ENCODE measurements at regions not wholly inside any gene's neighbourhood (a gene's known extent, or its start where the extent isn't known, plus 50 kb on each side); places are given as distances from the start of the nearest gene placed in this dataset.

DNA sequence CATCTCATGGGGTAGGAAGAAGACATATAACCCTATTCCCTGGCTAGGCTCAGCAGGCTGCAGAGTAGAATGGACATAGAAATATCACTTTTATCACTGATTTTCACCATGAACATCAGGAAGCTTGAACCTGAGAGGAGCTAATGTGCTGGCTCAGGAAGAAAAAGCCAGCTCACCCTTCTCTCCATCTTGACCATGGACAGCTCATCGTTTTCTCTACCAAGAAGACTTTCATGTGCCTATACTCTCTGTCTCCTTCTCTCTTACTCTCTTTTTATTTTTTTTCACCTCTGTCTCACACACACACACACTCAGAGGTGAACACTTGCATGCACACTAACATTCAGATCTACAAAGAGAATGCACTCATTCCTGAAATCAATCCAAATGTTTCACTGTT lies 372.8 kb upstream of the CNTNAP5 start:
- Histone ChIP-seq H3K9ac (ENCODE audit: low read length) (no peak overlapping the region), H2AFZ (ENCODE audit: low read length) (no peak overlapping the region), H3K27me3 (replicated peaks; ENCODE audit: insufficient read depth, low read length) (no peaks in the 10 kb centered on the region), H3K4me1 (ENCODE audit: low read length) (no peaks in the 10 kb centered on the region), H3K9me3 (replicated peaks; ENCODE audit: insufficient read depth, low read length) (no peaks in the 10 kb centered on the region), H3K79me2 (ENCODE audit: low read length) (no peaks in the 10 kb centered on the region), H3K27ac (ENCODE audit: low read length) (no peak overlapping the region), H3F3A (ENCODE audit: insufficient read depth, low read length) (no peaks in the 10 kb centered on the region), H3K9me2 (replicated peaks; ENCODE audit: insufficient read depth, low read length) (no peaks in the 10 kb centered on the region), H3K36me3 (replicated peaks; ENCODE audit: insufficient read depth, low read length) (no peaks in the 10 kb centered on the region), H4K20me1 (ENCODE audit: insufficient read depth, low read length) (no peaks in the 10 kb centered on the region), H3K4me3 (ENCODE audit: low read length) (no peak overlapping the region), H3K4me2 (ENCODE audit: low read depth, low read length) (no peak overlapping the region)
- DNase-seq: no peak
- TF ChIP-seq EZH2phosphoT487 (IDR thresholded peaks at IDR 0.05; ENCODE audit: low read length): no peak
- TF ChIP-seq, protein P1, sequence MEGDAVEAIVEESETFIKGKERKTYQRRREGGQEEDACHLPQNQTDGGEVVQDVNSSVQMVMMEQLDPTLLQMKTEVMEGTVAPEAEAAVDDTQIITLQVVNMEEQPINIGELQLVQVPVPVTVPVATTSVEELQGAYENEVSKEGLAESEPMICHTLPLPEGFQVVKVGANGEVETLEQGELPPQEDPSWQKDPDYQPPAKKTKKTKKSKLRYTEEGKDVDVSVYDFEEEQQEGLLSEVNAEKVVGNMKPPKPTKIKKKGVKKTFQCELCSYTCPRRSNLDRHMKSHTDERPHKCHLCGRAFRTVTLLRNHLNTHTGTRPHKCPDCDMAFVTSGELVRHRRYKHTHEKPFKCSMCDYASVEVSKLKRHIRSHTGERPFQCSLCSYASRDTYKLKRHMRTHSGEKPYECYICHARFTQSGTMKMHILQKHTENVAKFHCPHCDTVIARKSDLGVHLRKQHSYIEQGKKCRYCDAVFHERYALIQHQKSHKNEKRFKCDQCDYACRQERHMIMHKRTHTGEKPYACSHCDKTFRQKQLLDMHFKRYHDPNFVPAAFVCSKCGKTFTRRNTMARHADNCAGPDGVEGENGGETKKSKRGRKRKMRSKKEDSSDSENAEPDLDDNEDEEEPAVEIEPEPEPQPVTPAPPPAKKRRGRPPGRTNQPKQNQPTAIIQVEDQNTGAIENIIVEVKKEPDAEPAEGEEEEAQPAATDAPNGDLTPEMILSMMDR (IDR thresholded peaks at IDR 0.05; ENCODE audit: low read length): no peak
- no peak for TF ChIP-seq EZH2 (optimal IDR thresholded peaks at IDR 0.05; ENCODE audit: low read depth, low read length)

DNA sequence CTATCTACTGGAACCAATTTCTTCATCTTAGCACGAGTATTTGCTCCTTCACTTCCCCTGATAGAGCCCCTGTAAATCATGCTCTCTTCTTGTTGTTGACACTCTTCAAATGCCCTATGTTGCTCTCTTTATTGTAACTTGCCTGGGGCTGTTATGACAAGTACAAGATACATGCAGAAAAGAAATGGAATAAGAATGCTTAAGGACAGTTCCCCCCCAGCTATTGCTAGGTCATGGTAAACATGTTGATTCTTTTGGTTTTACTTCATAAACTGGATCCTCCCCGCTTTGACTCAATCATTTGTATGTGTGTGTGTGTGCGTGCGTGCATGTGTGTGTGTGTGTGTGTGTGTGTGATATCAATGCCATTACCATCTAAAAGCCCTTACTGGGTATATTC lies 368.5 kb upstream of the CNTNAP5 start:
- H3K4me3 ChIP-seq (ENCODE audit: low read length): no peak overlapping the region
- no peaks in the 10 kb centered on the region for H3K79me2 ChIP-seq (ENCODE audit: low read length)
- no peak for DNase-seq
- H3K27ac ChIP-seq (ENCODE audit: low read length): no peak overlapping the region
- H3K4me1 ChIP-seq (ENCODE audit: low read length): no peaks in the 10 kb centered on the region
- no peaks in the 10 kb centered on the region for H4K20me1 ChIP-seq (ENCODE audit: insufficient read depth, low read length)
- no peaks in the 10 kb centered on the region for H3K36me3 ChIP-seq (replicated peaks; ENCODE audit: insufficient read depth, low read length)
- no peaks in the 10 kb centered on the region for H3K9me3 ChIP-seq (replicated peaks; ENCODE audit: insufficient read depth, low read length)
- H3F3A ChIP-seq (ENCODE audit: insufficient read depth, low read length): no peaks in the 10 kb centered on the region
- TF ChIP-seq, protein P1 (IDR thresholded peaks at IDR 0.05; ENCODE audit: low read length): no peak
- TF ChIP-seq EZH2 (optimal IDR thresholded peaks at IDR 0.05; ENCODE audit: low read depth, low read length): no peak
- no peak overlapping the region for H2AFZ ChIP-seq (ENCODE audit: low read length)
- H3K4me2 ChIP-seq (ENCODE audit: low read depth, low read length): no peak overlapping the region
- no peaks in the 10 kb centered on the region for H3K9me2 ChIP-seq (replicated peaks; ENCODE audit: insufficient read depth, low read length)
- H3K9ac ChIP-seq (ENCODE audit: low read length): no peak overlapping the region
- H3K27me3 ChIP-seq (replicated peaks; ENCODE audit: insufficient read depth, low read length): no peaks in the 10 kb centered on the region

DNA sequence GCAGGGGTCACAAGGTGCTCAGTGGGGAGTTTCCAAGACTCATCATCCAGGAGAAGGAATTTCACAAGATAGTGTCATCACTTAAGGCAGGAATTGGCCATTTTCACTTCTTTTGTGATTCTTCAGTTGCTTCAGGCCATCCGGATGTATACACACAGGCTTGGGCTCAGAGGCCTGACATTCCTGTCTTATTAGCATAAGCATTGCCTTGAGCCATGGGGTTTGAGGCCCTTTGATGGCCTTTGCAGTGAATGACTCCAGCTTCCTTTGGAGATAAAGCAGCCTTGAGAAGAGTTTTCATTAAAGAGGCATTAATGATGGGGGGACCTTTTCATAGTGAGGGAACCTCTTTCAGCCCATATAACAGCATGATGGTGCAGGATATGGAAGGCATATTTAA lies 366.0 kb upstream of the CNTNAP5 start:
- Histone ChIP-seq H3K4me2 (ENCODE audit: low read depth, low read length) (no peak overlapping the region), H3K36me3 (replicated peaks; ENCODE audit: insufficient read depth, low read length) (no peaks in the 10 kb centered on the region), H3F3A (ENCODE audit: insufficient read depth, low read length) (no peaks in the 10 kb centered on the region), H3K27me3 (replicated peaks; ENCODE audit: insufficient read depth, low read length) (no peaks in the 10 kb centered on the region), H4K20me1 (ENCODE audit: insufficient read depth, low read length) (no peaks in the 10 kb centered on the region), H2AFZ (ENCODE audit: low read length) (no peak overlapping the region), H3K9me3 (replicated peaks; ENCODE audit: insufficient read depth, low read length) (no peaks in the 10 kb centered on the region), H3K4me3 (ENCODE audit: low read length) (no peak overlapping the region), H3K4me1 (ENCODE audit: low read length) (no peaks in the 10 kb centered on the region), H3K9me2 (replicated peaks; ENCODE audit: insufficient read depth, low read length) (no peaks in the 10 kb centered on the region), H3K9ac (ENCODE audit: low read length) (no peak overlapping the region), H3K27ac (ENCODE audit: low read length) (no peak overlapping the region), H3K79me2 (ENCODE audit: low read length) (no peaks in the 10 kb centered on the region)
- no peak for DNase-seq
- TF ChIP-seq, protein P1 (IDR thresholded peaks at IDR 0.05; ENCODE audit: low read length): no peak
- TF ChIP-seq EZH2phosphoT487 (IDR thresholded peaks at IDR 0.05; ENCODE audit: low read length) (no peak), EZH2 (optimal IDR thresholded peaks at IDR 0.05; ENCODE audit: low read depth, low read length) (no peak)
